Right lobe of liver (tissue), 4 donors: ENCODE measurements at regions not wholly inside any gene's neighbourhood (a gene's known extent, or its start where the extent isn't known, plus 50 kb on each side); places are given as distances from the start of the nearest gene placed in this dataset.
"Not testable (repeated sequence)": the region's sequence is repeated elsewhere in the genome, so short reads cannot be mapped to it uniquely, and the experiment has no call there.

Experiments used
- POLR2A ChIP-seq: fragments of 450-650 bp; IDR thresholded peaks from one replicate; pipeline ENCODE4 v1.6.1; 2017; ENCODE audit warnings: antibody characterized with exemption, mild to moderate bottlenecking
- TF ChIP-seq, protein P1 (sequence below), 4 donors: fragments of 200-600 bp in 3 of 4; fragments of 450-650 bp in 1 of 4; IDR thresholded peaks; one replicate each; pipeline versions ENCODE4 v1.5.1 to v1.8.0; 2016 to 2022; ENCODE audit warnings: antibody characterized with exemption in 4 of 4, mild to moderate bottlenecking in 2 of 4
- donor health status: DM: no; HTN: no; CAD: no.
- donor health status: DM: no; HTN: no; CAD: no.
- donor health status: DM: no; HTN: yes; CAD: no.

DNA sequence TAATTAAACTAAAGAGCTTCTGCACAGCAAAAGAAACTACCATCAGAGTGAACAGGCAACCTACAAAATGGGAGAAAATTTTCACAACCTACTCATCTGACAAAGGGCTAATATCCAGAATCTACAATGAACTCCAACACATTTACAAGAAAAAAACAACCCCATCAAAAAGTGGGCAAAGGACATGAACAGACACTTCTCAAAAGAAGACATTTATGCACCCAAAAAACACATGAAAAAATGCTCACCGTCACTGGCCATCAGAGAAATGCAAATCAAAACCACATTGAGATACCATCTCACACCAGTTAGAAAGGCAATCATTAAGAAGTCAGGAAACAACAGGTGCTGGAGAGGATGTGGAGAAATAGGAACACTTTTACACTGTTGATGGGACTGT is 247.6 kb downstream of the FZD1 start:
- TF ChIP-seq, protein P1, sequence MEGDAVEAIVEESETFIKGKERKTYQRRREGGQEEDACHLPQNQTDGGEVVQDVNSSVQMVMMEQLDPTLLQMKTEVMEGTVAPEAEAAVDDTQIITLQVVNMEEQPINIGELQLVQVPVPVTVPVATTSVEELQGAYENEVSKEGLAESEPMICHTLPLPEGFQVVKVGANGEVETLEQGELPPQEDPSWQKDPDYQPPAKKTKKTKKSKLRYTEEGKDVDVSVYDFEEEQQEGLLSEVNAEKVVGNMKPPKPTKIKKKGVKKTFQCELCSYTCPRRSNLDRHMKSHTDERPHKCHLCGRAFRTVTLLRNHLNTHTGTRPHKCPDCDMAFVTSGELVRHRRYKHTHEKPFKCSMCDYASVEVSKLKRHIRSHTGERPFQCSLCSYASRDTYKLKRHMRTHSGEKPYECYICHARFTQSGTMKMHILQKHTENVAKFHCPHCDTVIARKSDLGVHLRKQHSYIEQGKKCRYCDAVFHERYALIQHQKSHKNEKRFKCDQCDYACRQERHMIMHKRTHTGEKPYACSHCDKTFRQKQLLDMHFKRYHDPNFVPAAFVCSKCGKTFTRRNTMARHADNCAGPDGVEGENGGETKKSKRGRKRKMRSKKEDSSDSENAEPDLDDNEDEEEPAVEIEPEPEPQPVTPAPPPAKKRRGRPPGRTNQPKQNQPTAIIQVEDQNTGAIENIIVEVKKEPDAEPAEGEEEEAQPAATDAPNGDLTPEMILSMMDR (IDR thresholded peaks at IDR 0.05), result not testable (repeated sequence)
- not testable (repeated sequence) for TF ChIP-seq POLR2A
